Spleen (tissue), 11 donors: ENCODE measurements at regions not wholly inside any gene's neighbourhood (a gene's known extent, or its start where the extent isn't known, plus 50 kb on each side); places are given as distances from the start of the nearest gene placed in this dataset.
"Not testable (repeated sequence)": the region's sequence is repeated elsewhere in the genome, so short reads cannot be mapped to it uniquely, and the experiment has no call there.

ENCODE experiments used
- DNase-seq: peaks from one replicate; pipeline ENCODE4 v3.0.0-alpha.2; 2020
- H3K27ac ChIP-seq, 8 donors: fragments of 200-600 bp; sonication (generic) in 7 of 8; 1 replicate in 4 of 8; 2 replicates in 4 of 8; pipeline versions ENCODE4 v1.5.0 to v1.8.0; 2016 to 2021; ENCODE audit warnings: inconsistent platforms in 4 of 8, mild to moderate bottlenecking in 4 of 8, moderate library complexity in 1 of 8
- H3K27me3 ChIP-seq, 7 donors: fragments of 200-600 bp; sonication (generic) in 6 of 7; replicated peaks in 1 of 7; 1 replicate in 4 of 7; 2 replicates in 3 of 7; pipeline versions ENCODE4 v1.5.0 to v1.8.0; 2016 to 2021; ENCODE audit warnings: inconsistent platforms in 3 of 7, mild to moderate bottlenecking in 1 of 7
- H3K36me3 ChIP-seq, 6 donors: fragments of 200-600 bp; sonication (generic) in 5 of 6; 1 replicate in 4 of 6; 2 replicates in 2 of 6; pipeline versions ENCODE4 v1.5.0 to v1.8.0; 2016 to 2021; ENCODE audit warnings: inconsistent platforms in 2 of 6
- H3K4me1 ChIP-seq, 6 donors: fragments of 200-600 bp; sonication (generic) in 5 of 6; 1 replicate in 3 of 6; 2 replicates in 3 of 6; pipeline versions ENCODE4 v1.5.0 to v1.8.0; 2016 to 2021; ENCODE audit warnings: inconsistent platforms in 3 of 6
- H3K4me3 ChIP-seq, 8 donors: fragments of 200-600 bp; sonication (generic) in 7 of 8; 1 replicate in 4 of 8; 2 replicates in 4 of 8; pipeline versions ENCODE4 v1.5.0 to v1.8.0; 2016 to 2021; ENCODE audit warnings: inconsistent platforms in 4 of 8, mild to moderate bottlenecking in 4 of 8, moderate library complexity in 2 of 8
- H3K9me3 ChIP-seq, 8 donors: fragments of 200-600 bp; sonication (generic) in 7 of 8; 1 replicate in 4 of 8; 2 replicates in 4 of 8; pipeline versions ENCODE4 v1.5.0 to v1.8.0; 2016 to 2021; ENCODE audit warnings: inconsistent platforms in 4 of 8
- POLR2A ChIP-seq, 3 donors: fragments of 450-650 bp; IDR thresholded peaks; one replicate each; pipeline ENCODE4 v1.5.1; 2017; ENCODE audit warnings: antibody characterized with exemption in 3 of 3, mild to moderate bottlenecking in 1 of 3
- POLR2AphosphoS5 ChIP-seq, 3 donors: sonication (generic); formaldehyde crosslinking; IDR thresholded peaks; one replicate each; pipeline ENCODE4 v1.5.1; 2017; ENCODE audit warnings: antibody characterized with exemption in 3 of 3
- WGBS, 5 donors: extraction: QIAGEN DNeasy Blood & Tissue Kit in 3 of 5; methylation state at CpG; one replicate each; pipeline versions ENCODE4 v1.1.5 to v1.1.7; 2013 to 2018; 5-methylcytosine and 5-hydroxymethylcytosine counted together
- intact Hi-C: fragments of 100-400 bp; cut with DNase I; formaldehyde crosslinking; loops from one replicate; pipeline ENCODE4 v1.15.0; 2023; ENCODE audit warnings: low total_unique reads
- TF ChIP-seq, protein P1 (sequence below), 11 experiments: fragments of 200-600 bp in 7 of 11; fragments of 450-650 bp in 4 of 11; sonication (generic) in 4 of 11; IDR thresholded peaks in 8 of 11; conservative IDR thresholded peaks in 3 of 11; 1 replicate in 7 of 11; 2 replicates in 4 of 11; pipeline versions ENCODE4 v1.4.0 to v1.8.0; 2016 to 2021; ENCODE audit warnings: antibody characterized with exemption in 11 of 11, inconsistent platforms in 4 of 11, mild to moderate bottlenecking in 1 of 11
- donor health status: healthy with polysubstance abuse.
- donor health status: DM: no; HTN: no; CAD: no; lungs with moderate emphysema.
- donor health status: DM: no; HTN: no; CAD: no.
- donor health status: Bipolar disorder and iron deficiency.
- donor health status: healthy.
- donor health status: DM: no; HTN: no; CAD: no.
- donor health status: DM: yes; HTN: yes; CAD: no.

DNA sequence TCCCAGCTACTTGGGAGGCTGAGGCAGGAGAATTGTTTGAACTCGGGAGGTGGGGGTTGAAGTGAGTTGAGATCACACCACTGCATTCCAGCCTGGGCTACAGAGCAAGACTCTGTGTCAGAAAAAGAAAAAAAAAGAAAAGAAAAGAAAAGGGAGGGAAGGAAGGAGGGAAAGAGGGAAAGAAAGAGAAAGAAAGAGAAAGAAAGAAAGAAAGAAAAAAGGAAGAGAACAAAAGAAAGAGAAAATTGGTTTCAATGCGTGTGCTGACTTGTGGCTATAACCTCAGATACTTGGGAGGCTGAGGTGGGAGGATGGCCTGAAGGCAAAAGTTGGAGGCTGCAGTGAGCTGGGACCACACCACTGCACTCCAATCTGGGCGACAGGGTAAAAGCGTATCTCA lies 128.4 kb upstream of the TBX3 start:
- Histone ChIP-seq H3K27me3 (peaks cover 0 to 12% (median 0%) of the 10 kb centered on the region in 7 donors), H3K4me1 (no peaks in the 10 kb centered on the region), H3K27ac (no peak overlapping the region), H3K36me3 (no peaks in the 10 kb centered on the region), H3K4me3 (no peak overlapping the region), H3K9me3 (no peaks in the 10 kb centered on the region)
- no peak for DNase-seq
- TF ChIP-seq POLR2AphosphoS5 (IDR thresholded peaks at IDR 0.05) (no peak), POLR2A (IDR thresholded peaks at IDR 0.05) (no peak)
- TF ChIP-seq, protein P1, sequence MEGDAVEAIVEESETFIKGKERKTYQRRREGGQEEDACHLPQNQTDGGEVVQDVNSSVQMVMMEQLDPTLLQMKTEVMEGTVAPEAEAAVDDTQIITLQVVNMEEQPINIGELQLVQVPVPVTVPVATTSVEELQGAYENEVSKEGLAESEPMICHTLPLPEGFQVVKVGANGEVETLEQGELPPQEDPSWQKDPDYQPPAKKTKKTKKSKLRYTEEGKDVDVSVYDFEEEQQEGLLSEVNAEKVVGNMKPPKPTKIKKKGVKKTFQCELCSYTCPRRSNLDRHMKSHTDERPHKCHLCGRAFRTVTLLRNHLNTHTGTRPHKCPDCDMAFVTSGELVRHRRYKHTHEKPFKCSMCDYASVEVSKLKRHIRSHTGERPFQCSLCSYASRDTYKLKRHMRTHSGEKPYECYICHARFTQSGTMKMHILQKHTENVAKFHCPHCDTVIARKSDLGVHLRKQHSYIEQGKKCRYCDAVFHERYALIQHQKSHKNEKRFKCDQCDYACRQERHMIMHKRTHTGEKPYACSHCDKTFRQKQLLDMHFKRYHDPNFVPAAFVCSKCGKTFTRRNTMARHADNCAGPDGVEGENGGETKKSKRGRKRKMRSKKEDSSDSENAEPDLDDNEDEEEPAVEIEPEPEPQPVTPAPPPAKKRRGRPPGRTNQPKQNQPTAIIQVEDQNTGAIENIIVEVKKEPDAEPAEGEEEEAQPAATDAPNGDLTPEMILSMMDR (IDR thresholded peaks at IDR 0.05 in 8 of 11, conservative IDR thresholded peaks at IDR 0.05 in 3 of 11): no peak
- intact Hi-C loops: no loop called here
- 80 to 94% (median 88%) methylated on average over 4 of the region's 4 CpGs for WGBS, 5 donors

DNA sequence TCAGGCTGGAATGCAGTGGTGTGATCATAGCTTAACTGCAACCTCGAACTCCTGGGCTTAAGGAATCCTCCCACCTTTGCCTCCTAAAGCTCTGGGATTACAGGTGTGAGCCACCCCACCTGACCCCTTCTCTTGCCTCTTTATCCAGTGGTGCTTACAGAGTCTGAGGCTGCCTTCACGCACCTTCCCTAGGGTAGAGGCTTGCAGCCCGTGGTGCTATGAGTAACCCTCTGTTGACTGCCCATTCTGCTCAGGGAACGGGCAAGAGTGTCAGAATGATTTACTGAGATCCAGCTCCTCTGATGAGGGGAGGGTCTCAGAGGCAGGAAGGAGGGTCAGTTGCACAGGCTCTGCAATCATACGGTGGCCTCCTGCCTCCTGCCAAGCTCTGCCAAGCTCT lies 125.1 kb upstream of the TBX3 start:
- Histone ChIP-seq H3K27me3 (peaks cover 0 to 12% (median 0%) of the 10 kb centered on the region in 7 donors), H3K9me3 (no peaks in the 10 kb centered on the region), H3K27ac (no peak overlapping the region), H3K4me1 (no peaks in the 10 kb centered on the region), H3K36me3 (no peaks in the 10 kb centered on the region), H3K4me3 (no peak overlapping the region)
- WGBS, 5 donors: 47 to 63% (median 57%) methylated on average over 5 of the region's 5 CpGs
- intact Hi-C loops: no loop called here
- DNase-seq: no peak
- TF ChIP-seq POLR2A (IDR thresholded peaks at IDR 0.05): no peak
- TF ChIP-seq POLR2AphosphoS5 (IDR thresholded peaks at IDR 0.05): no peak
- TF ChIP-seq, protein P1 (IDR thresholded peaks at IDR 0.05 in 8 of 11, conservative IDR thresholded peaks at IDR 0.05 in 3 of 11): no peak

DNA sequence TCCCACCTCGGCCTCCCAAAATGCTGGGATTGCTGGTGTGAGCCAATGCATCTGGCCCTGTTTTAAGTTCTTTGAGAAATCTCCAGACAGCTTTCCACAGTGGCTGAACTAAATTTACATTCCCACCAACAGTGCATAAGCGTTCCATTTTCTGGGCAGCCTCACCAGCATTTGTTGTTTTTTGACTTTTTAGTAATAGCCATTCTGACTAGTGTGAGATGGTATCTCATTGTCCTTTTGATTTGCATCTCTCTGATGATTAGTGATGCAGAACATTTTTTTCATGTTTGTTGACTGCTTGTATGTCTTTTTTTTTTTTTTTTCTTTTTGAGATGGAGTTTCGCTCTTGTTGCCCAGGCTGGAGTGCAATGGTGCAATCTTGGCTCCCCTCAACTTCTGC lies 117.4 kb upstream of the TBX3 start:
- 87 to 99% (median 88%) methylated on average over 3 of the region's 3 CpGs for WGBS, 5 donors
- intact Hi-C loops: not testable (repeated sequence)

DNA sequence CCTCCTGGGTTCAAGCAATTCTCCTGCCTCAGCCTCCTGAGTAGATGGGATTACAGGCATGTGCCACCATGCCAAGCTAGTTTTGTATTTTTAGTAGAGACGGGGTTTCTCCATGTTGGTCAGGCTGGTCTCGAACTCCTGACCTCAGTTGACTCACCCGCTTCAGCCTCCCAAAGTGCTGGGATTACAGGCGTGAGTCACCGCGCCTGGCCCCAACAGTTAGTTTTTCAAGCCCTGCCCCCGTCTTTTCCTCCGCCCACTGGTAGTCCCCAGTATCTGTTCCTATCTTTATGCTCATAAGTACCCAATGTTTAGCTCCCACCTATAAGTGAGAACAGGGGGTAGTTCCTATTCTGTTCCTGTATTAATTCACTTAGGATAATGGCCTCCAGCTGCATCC lies 116.6 kb upstream of the TBX3 start:
- H3K4me1 ChIP-seq, H3K4me3 ChIP-seq, H3K9me3 ChIP-seq, H3K36me3 ChIP-seq, DNase-seq, H3K27ac ChIP-seq, H3K27me3 ChIP-seq, intact Hi-C loops: not testable (repeated sequence)
- WGBS, 5 donors: 83 to 94% (median 94%) methylated on average over 7 to 8 of the region's 8 CpGs

More for the DNA sequence above, 117.4 kb upstream of the TBX3 start:
- H3K36me3 ChIP-seq, H3K9me3 ChIP-seq, DNase-seq, H3K27me3 ChIP-seq, H3K4me1 ChIP-seq, H3K4me3 ChIP-seq, H3K27ac ChIP-seq: not testable (repeated sequence)

DNA sequence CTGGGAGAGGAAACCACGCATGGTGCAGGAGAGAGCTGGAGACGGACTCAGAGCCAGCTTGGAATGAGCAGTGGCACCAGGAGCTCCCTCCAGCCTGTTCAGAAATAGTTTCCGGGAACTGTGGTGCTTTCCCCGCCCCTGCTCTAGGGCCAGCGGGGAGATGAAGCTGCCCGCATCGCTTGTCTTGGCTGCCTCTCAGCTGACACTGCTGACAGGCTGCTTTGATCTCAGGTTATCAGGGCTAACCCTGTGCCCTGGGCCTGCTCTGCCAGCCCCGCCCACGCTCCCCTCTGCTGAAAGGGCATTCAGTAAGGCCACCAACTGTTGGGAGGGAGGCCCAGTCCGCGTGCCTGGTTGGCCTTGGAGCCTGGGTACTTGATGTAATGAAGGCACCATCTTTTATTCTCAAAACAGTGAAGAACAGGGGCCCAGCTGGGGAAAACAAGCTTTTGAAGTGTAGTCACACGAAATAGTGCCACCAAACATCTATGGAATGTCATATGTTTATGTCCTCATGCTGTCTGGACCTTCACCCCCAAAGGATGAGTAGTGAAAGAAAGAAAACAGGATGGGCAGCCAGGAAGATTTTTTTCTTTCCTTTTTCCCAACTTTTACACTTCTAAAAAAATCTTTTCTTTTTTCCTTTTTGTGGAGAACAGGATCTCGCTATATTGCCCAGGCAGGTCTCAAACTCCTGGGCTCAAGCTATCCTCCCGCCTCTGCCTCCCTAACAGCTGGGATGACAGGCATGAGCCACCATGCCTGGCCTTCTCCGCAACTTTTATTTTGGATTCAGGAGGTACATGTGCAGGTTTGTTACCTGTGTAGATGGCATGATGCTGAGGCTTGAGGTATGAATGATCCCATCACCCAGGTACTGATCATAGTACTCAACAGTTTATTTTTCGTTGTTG lies 115.9 kb upstream of the TBX3 start:
- intact Hi-C loops: no loop called here
- H3K27me3 ChIP-seq: no peaks in the 10 kb centered on the region
- 50 to 59% (median 52%) methylated on average over 15 to 16 of the region's 16 CpGs for WGBS, 5 donors
- no peaks in the 10 kb centered on the region for H3K36me3 ChIP-seq
- H3K4me1 ChIP-seq: no peaks in the 10 kb centered on the region
- no peak overlapping the region for H3K27ac ChIP-seq
- peaks cover 0 to 4% (median 0%) of the 10 kb centered on the region in 8 donors for H3K9me3 ChIP-seq
- TF ChIP-seq, protein P1 (IDR thresholded peaks at IDR 0.05 in 8 of 11, conservative IDR thresholded peaks at IDR 0.05 in 3 of 11): no peak
- TF ChIP-seq POLR2A (IDR thresholded peaks at IDR 0.05) (no peak), POLR2AphosphoS5 (IDR thresholded peaks at IDR 0.05) (peak in 2 of 3 donors; percentile 34 to 67)
- DNase-seq: no peak
- no peak overlapping the region for H3K4me3 ChIP-seq
